Spleen (tissue), 11 donors: ENCODE measurements at regions not wholly inside any gene's neighbourhood (a gene's known extent, or its start where the extent isn't known, plus 50 kb on each side); places are given as distances from the start of the nearest gene placed in this dataset.
"Not testable (repeated sequence)": the region's sequence is repeated elsewhere in the genome, so short reads cannot be mapped to it uniquely, and the experiment has no call there.

Source experiments
- DNase-seq: peaks from one replicate; pipeline ENCODE4 v3.0.0-alpha.2; 2020
- H3K27ac ChIP-seq, 8 donors: fragments of 200-600 bp; sonication (generic) in 7 of 8; 1 replicate in 4 of 8; 2 replicates in 4 of 8; pipeline versions ENCODE4 v1.5.0 to v1.8.0; 2016 to 2021; ENCODE audit warnings: inconsistent platforms in 4 of 8, mild to moderate bottlenecking in 4 of 8, moderate library complexity in 1 of 8
- H3K27me3 ChIP-seq, 7 donors: fragments of 200-600 bp; sonication (generic) in 6 of 7; replicated peaks in 1 of 7; 1 replicate in 4 of 7; 2 replicates in 3 of 7; pipeline versions ENCODE4 v1.5.0 to v1.8.0; 2016 to 2021; ENCODE audit warnings: inconsistent platforms in 3 of 7, mild to moderate bottlenecking in 1 of 7
- H3K36me3 ChIP-seq, 6 donors: fragments of 200-600 bp; sonication (generic) in 5 of 6; 1 replicate in 4 of 6; 2 replicates in 2 of 6; pipeline versions ENCODE4 v1.5.0 to v1.8.0; 2016 to 2021; ENCODE audit warnings: inconsistent platforms in 2 of 6
- H3K4me1 ChIP-seq, 6 donors: fragments of 200-600 bp; sonication (generic) in 5 of 6; 1 replicate in 3 of 6; 2 replicates in 3 of 6; pipeline versions ENCODE4 v1.5.0 to v1.8.0; 2016 to 2021; ENCODE audit warnings: inconsistent platforms in 3 of 6
- H3K4me3 ChIP-seq, 8 donors: fragments of 200-600 bp; sonication (generic) in 7 of 8; 1 replicate in 4 of 8; 2 replicates in 4 of 8; pipeline versions ENCODE4 v1.5.0 to v1.8.0; 2016 to 2021; ENCODE audit warnings: inconsistent platforms in 4 of 8, mild to moderate bottlenecking in 4 of 8, moderate library complexity in 2 of 8
- H3K9me3 ChIP-seq, 8 donors: fragments of 200-600 bp; sonication (generic) in 7 of 8; 1 replicate in 4 of 8; 2 replicates in 4 of 8; pipeline versions ENCODE4 v1.5.0 to v1.8.0; 2016 to 2021; ENCODE audit warnings: inconsistent platforms in 4 of 8
- CTCF ChIP-seq, 11 experiments: fragments of 200-600 bp in 7 of 11; fragments of 450-650 bp in 4 of 11; sonication (generic) in 4 of 11; IDR thresholded peaks in 8 of 11; conservative IDR thresholded peaks in 3 of 11; 1 replicate in 7 of 11; 2 replicates in 4 of 11; pipeline versions ENCODE4 v1.4.0 to v1.8.0; 2016 to 2021; ENCODE audit warnings: antibody characterized with exemption in 11 of 11, inconsistent platforms in 4 of 11, mild to moderate bottlenecking in 1 of 11
- POLR2A ChIP-seq, 3 donors: fragments of 450-650 bp; IDR thresholded peaks; one replicate each; pipeline ENCODE4 v1.5.1; 2017; ENCODE audit warnings: antibody characterized with exemption in 3 of 3, mild to moderate bottlenecking in 1 of 3
- POLR2AphosphoS5 ChIP-seq, 3 donors: sonication (generic); formaldehyde crosslinking; IDR thresholded peaks; one replicate each; pipeline ENCODE4 v1.5.1; 2017; ENCODE audit warnings: antibody characterized with exemption in 3 of 3
- WGBS, 5 donors: extraction: QIAGEN DNeasy Blood & Tissue Kit in 3 of 5; methylation state at CpG; one replicate each; pipeline versions ENCODE4 v1.1.5 to v1.1.7; 2013 to 2018; 5-methylcytosine and 5-hydroxymethylcytosine counted together
- intact Hi-C: fragments of 100-400 bp; cut with DNase I; formaldehyde crosslinking; loops from one replicate; pipeline ENCODE4 v1.15.0; 2023; ENCODE audit warnings: low total_unique reads
- donor health status: healthy with polysubstance abuse.
- donor health status: DM: no; HTN: no; CAD: no; lungs with moderate emphysema.
- donor health status: DM: no; HTN: no; CAD: no.
- donor health status: Bipolar disorder and iron deficiency.
- donor health status: healthy.
- donor health status: DM: no; HTN: no; CAD: no.
- donor health status: DM: yes; HTN: yes; CAD: no.

GRCh38 chr13:70518081-70518480 is 409.8 kb upstream of the KLHL1 start:
- Histone ChIP-seq H3K27me3 (no peaks in the 10 kb centered on the region), H3K27ac (no peak overlapping the region), H3K4me3 (no peak overlapping the region), H3K9me3 (no peaks in the 10 kb centered on the region), H3K36me3 (no peaks in the 10 kb centered on the region), H3K4me1 (no peaks in the 10 kb centered on the region)
- intact Hi-C loops: no loop called here
- no peak for DNase-seq
- TF ChIP-seq CTCF (IDR thresholded peaks at IDR 0.05 in 8 of 11, conservative IDR thresholded peaks at IDR 0.05 in 3 of 11): no peak
- no peak for TF ChIP-seq POLR2A (IDR thresholded peaks at IDR 0.05)
- TF ChIP-seq POLR2AphosphoS5 (IDR thresholded peaks at IDR 0.05): no peak
- WGBS, 5 donors: 60 to 78% (median 63%) methylated on average over 2 of the region's 2 CpGs

- 90 to 95% (median 93%) methylated on average over 2 of the region's 2 CpGs for WGBS, 5 donors
- TF ChIP-seq POLR2AphosphoS5 (IDR thresholded peaks at IDR 0.05) (no peak), CTCF (IDR thresholded peaks at IDR 0.05 in 8 of 11, conservative IDR thresholded peaks at IDR 0.05 in 3 of 11) (no peak), POLR2A (IDR thresholded peaks at IDR 0.05) (no peak)
- H3K9me3 ChIP-seq: peaks cover 0 to 10% (median 0%) of the 10 kb centered on the region in 8 donors
- H3K4me3 ChIP-seq: no peak overlapping the region
- no peak for DNase-seq
- no peaks in the 10 kb centered on the region for H3K27me3 ChIP-seq
- intact Hi-C loops: no loop called here
- H3K27ac ChIP-seq: no peak overlapping the region
- no peaks in the 10 kb centered on the region for H3K36me3 ChIP-seq
- H3K4me1 ChIP-seq: no peaks in the 10 kb centered on the region
Measured at GRCh38 chr13:70516226-70516625, 408.0 kb upstream of the KLHL1 start.

- H3K4me3 ChIP-seq, H3K4me1 ChIP-seq, H3K27ac ChIP-seq, H3K36me3 ChIP-seq, H3K9me3 ChIP-seq, H3K27me3 ChIP-seq, intact Hi-C loops: not testable (repeated sequence)
- WGBS, 5 donors: 94 to 97% (median 96%) methylated on average over 21 to 40 of the region's 40 CpGs
- DNase-seq: peak; percentile 67
Measured at GRCh38 chr13:70511861-70512417, 403.7 kb upstream of the KLHL1 start.

- intact Hi-C loops: no loop called here
- H3K36me3 ChIP-seq: no peaks in the 10 kb centered on the region
- no peak for DNase-seq
- no peak overlapping the region for H3K27ac ChIP-seq
- TF ChIP-seq CTCF (IDR thresholded peaks at IDR 0.05 in 8 of 11, conservative IDR thresholded peaks at IDR 0.05 in 3 of 11): no peak
- H3K9me3 ChIP-seq: no peaks in the 10 kb centered on the region
- H3K4me3 ChIP-seq: no peak overlapping the region
- no peaks in the 10 kb centered on the region for H3K27me3 ChIP-seq
- no peaks in the 10 kb centered on the region for H3K4me1 ChIP-seq
- 81 to 91% (median 82%) methylated on average over 4 of the region's 4 CpGs for WGBS, 5 donors
Measured at GRCh38 chr13:70505809-70506208, 397.6 kb upstream of the KLHL1 start.

- no peak overlapping the region for H3K27ac ChIP-seq
- no peak overlapping the region for H3K4me3 ChIP-seq
- WGBS, 5 donors: 50 to 85% (median 61%) methylated on average over 1 of the region's 1 CpG
- intact Hi-C loops: no loop called here
- H3K4me1 ChIP-seq: no peaks in the 10 kb centered on the region
- no peaks in the 10 kb centered on the region for H3K27me3 ChIP-seq
- no peak for TF ChIP-seq CTCF (IDR thresholded peaks at IDR 0.05 in 8 of 11, conservative IDR thresholded peaks at IDR 0.05 in 3 of 11)
- TF ChIP-seq POLR2A (IDR thresholded peaks at IDR 0.05): no peak
- no peak for TF ChIP-seq POLR2AphosphoS5 (IDR thresholded peaks at IDR 0.05)
- H3K36me3 ChIP-seq: no peaks in the 10 kb centered on the region
- H3K9me3 ChIP-seq: peaks cover 0 to 6% (median 0%) of the 10 kb centered on the region in 8 donors
- DNase-seq: no peak
Measured at GRCh38 chr13:70502944-70503343, 394.7 kb upstream of the KLHL1 start.
